IMR-90 (cell line): ENCODE measurements at regions not wholly inside any gene's neighbourhood (a gene's known extent, or its start where the extent isn't known, plus 50 kb on each side); places are given as distances from the start of the nearest gene placed in this dataset.

Experiments used
- ATAC-seq: fragments of 200-7000 bp; cut with Tn5 transposase; 2 replicates; pipeline ENCODE4 v1.9.1; 2020; ENCODE audit warnings: low read depth, mild to moderate bottlenecking, moderate library complexity
- BruUV-seq: library from RNA; stranded (reverse); fragments of 400-500 nt; replicated peaks from 2 replicates; lab custom pipeline; 2021; lab: Mats Ljungman, UMichigan
- CTCF ChIA-PET: fragments of 300-600 bp; formaldehyde crosslinking; extraction: SDS; loops from one replicate; lab custom pipeline; 2021; ENCODE audit warnings: antibody characterized with exemption; lab: Yijun Ruan, JAX
- POLR2A ChIA-PET: fragments of 300-600 bp; sonication (Branson Sonifier 250); formaldehyde crosslinking; loops from one replicate; lab custom pipeline; 2022; ENCODE audit warnings: antibody characterized with exemption; ENCODE audit not compliant: unreplicated experiment; lab: Charles Lee
- DNase-seq: peaks from one replicate; pipeline ENCODE4 v3.0.0; 2013
- H2AFZ ChIP-seq: replicated peaks from 2 replicates; pipeline ENCODE3; 2013; ENCODE audit warnings: low read length, mild to moderate bottlenecking; ENCODE audit not compliant: poor library complexity
- H2AK5ac ChIP-seq: 2 replicates; pipeline ENCODE4 v1.6.1; 2013; ENCODE audit warnings: low read depth, low read length, inconsistent platforms
- H2AK9ac ChIP-seq: replicated peaks from 2 replicates; pipeline ENCODE3; 2013; ENCODE audit warnings: mild to moderate bottlenecking, low read depth, low read length, moderate library complexity; ENCODE audit not compliant: poor library complexity
- H2BK120ac ChIP-seq: 2 replicates; pipeline ENCODE4 v1.6.1; 2013; ENCODE audit warnings: low read depth, low read length, inconsistent platforms
- H2BK15ac ChIP-seq: 3 replicates; pipeline ENCODE4 v1.6.1; 2013; ENCODE audit warnings: low read depth, low read length, inconsistent platforms
- H2BK20ac ChIP-seq: 2 replicates; pipeline ENCODE4 v1.6.1; 2013; ENCODE audit warnings: low read depth, mild to moderate bottlenecking, inconsistent platforms, low read length, moderate library complexity
- H2BK5ac ChIP-seq: 2 replicates; pipeline ENCODE4 v1.6.1; 2013; ENCODE audit warnings: mild to moderate bottlenecking, low read depth, low read length, inconsistent platforms; ENCODE audit not compliant: poor library complexity, severe bottlenecking
- H3K14ac ChIP-seq: replicated peaks from 2 replicates; pipeline ENCODE4 v1.6.1; 2013; ENCODE audit warnings: low read depth, low read length, inconsistent platforms
- H3K18ac ChIP-seq: 2 replicates; pipeline ENCODE4 v1.6.1; 2013; ENCODE audit warnings: low read depth, low read length, control low read depth
- H3K23ac ChIP-seq: 2 replicates; pipeline ENCODE4 v1.6.1; 2013; ENCODE audit warnings: low read depth, low read length, inconsistent platforms
- H3K27ac ChIP-seq: 2 replicates; pipeline ENCODE4 v1.5.1; 2013; ENCODE audit warnings: mild to moderate bottlenecking, control low read depth, low read length; ENCODE audit not compliant: insufficient read depth
- H3K27me3 ChIP-seq: 2 replicates; pipeline ENCODE4 v1.6.1; 2013; ENCODE audit warnings: low read length; ENCODE audit not compliant: control insufficient read depth, insufficient read depth
- H3K36me3 ChIP-seq: 2 replicates; pipeline ENCODE4 v1.6.1; 2013; ENCODE audit warnings: low read length, mixed read lengths; ENCODE audit not compliant: control insufficient read depth, insufficient read depth
- H3K4ac ChIP-seq: 2 replicates; pipeline ENCODE4 v1.6.1; 2013; ENCODE audit warnings: low read depth, low read length, inconsistent platforms
- H3K4me1 ChIP-seq: 2 replicates; pipeline ENCODE4 v1.6.1; 2013; ENCODE audit warnings: low read length, mixed read lengths; ENCODE audit not compliant: control insufficient read depth, insufficient read depth
- H3K4me2 ChIP-seq: 2 replicates; pipeline ENCODE4 v1.6.1; 2013; ENCODE audit warnings: low read depth, mild to moderate bottlenecking, control low read depth, low read length, moderate library complexity
- H3K4me3 ChIP-seq: 2 replicates; pipeline ENCODE4 v1.5.1; 2013; ENCODE audit warnings: low read depth, mild to moderate bottlenecking, control low read depth, low read length, moderate library complexity; ENCODE audit not compliant: insufficient read depth
- H3K56ac ChIP-seq: 2 replicates; pipeline ENCODE4 v1.6.1; 2013; ENCODE audit warnings: low read length, inconsistent platforms; ENCODE audit not compliant: insufficient read depth; ENCODE audit errors: extremely low read depth
- H3K79me1 ChIP-seq, 2 experiments: 2 replicates each; pipeline ENCODE4 v1.6.1; 2013; ENCODE audit warnings: low read length in 2 of 2, inconsistent platforms in 1 of 2, low read depth in 1 of 2
- H3K9ac ChIP-seq: 2 replicates; pipeline ENCODE4 v1.6.1; 2013; ENCODE audit warnings: low read depth, low read length, control low read depth
- H3K9me1 ChIP-seq: 2 replicates; pipeline ENCODE4 v1.6.1; 2013; ENCODE audit warnings: low read length, inconsistent platforms; ENCODE audit not compliant: insufficient read depth
- H3K9me3 ChIP-seq: 2 replicates; pipeline ENCODE4 v1.6.1; 2013; ENCODE audit warnings: low read length; ENCODE audit not compliant: control insufficient read depth, insufficient read depth
- H4K20me1 ChIP-seq: 2 replicates; pipeline ENCODE4 v1.6.1; 2013; ENCODE audit warnings: low read length, inconsistent platforms; ENCODE audit not compliant: insufficient read depth
- H4K5ac ChIP-seq: 2 replicates; pipeline ENCODE4 v1.6.1; 2013; ENCODE audit warnings: mild to moderate bottlenecking, low read depth, low read length, control low read depth
- H4K8ac ChIP-seq, 2 experiments: 2 replicates each; pipeline ENCODE4 v1.6.1; 2013; ENCODE audit warnings: low read depth in 2 of 2, low read length in 2 of 2, control low read depth in 1 of 2, inconsistent platforms in 1 of 2
- H4K91ac ChIP-seq: 2 replicates; pipeline ENCODE4 v1.6.1; 2013; ENCODE audit warnings: low read depth, low read length, inconsistent platforms; ENCODE audit not compliant: insufficient read depth
- CEBPB ChIP-seq: IDR thresholded peaks from 2 replicates; pipeline ENCODE4 v1.6.1; 2012; ENCODE audit warnings: low read depth, low read length, improper control_type of control experiment
- FOS ChIP-seq: fragments of 150-350 bp; IDR thresholded peaks from 2 replicates; pipeline ENCODE4 v1.6.1; 2016; ENCODE audit warnings: low read depth, low read length
- NFE2L2 ChIP-seq: fragments of 150-350 bp; IDR thresholded peaks from 2 replicates; pipeline ENCODE4 v1.6.1; 2016; ENCODE audit warnings: low read depth, mild to moderate bottlenecking, low read length
- SMC3 ChIP-seq: fragments of 150-350 bp; IDR thresholded peaks from 2 replicates; pipeline ENCODE4 v1.6.1; 2016; ENCODE audit warnings: low read depth, mild to moderate bottlenecking, antibody characterized with exemption, low read length, moderate library complexity
- dilution Hi-C: fragments of 300-500 bp; cut with HindIII; formaldehyde crosslinking; loops from one replicate; pipeline ENCODE4 v1.14.3; 2018; ENCODE audit warnings: low sequenced_read_pairs; ENCODE audit not compliant: unreplicated experiment
- in situ Hi-C: fragments of 300-500 bp; cut with MboI; formaldehyde crosslinking; loops from 3 replicates; pipeline ENCODE4 v1.14.3; 2019; ENCODE audit warnings: low sequenced_read_pairs, inconsistent platforms, mixed read lengths
- intact Hi-C: fragments of 100-400 bp; cut with micrococcal nuclease; formaldehyde crosslinking; loops from 2 replicates; pipeline ENCODE4 v1.10.0; 2022
- TF ChIP-seq, protein P1 (sequence below): fragments of 150-350 bp; IDR thresholded peaks from 2 replicates; pipeline ENCODE4 v1.6.1; 2016; ENCODE audit warnings: low read depth, mild to moderate bottlenecking, low read length, moderate library complexity, borderline replicate concordance

DNA sequence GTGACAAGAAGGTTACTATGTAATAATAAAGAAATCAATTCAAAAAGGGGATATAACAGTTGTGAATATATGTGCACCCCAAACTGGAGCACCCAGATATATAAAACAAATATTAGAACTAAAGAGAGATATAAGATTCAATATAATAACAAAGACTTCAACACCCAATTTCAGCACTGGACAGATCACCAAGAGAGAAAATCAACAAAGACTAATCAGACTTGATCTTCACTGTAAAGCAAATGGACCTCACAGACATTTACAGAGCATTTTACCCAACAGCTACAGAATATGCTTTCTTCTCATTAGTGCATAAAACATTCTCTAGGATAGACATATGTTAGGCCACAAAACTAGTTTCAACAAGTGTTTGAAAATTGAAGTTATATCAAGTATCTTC, 287.7 kb downstream of the DSC3 start:
- Histone ChIP-seq H3K27me3 (no peaks in the 10 kb centered on the region), H2AK5ac (no peak overlapping the region), H4K5ac (no peak overlapping the region), H2AFZ (no peak overlapping the region), H4K20me1 (no peaks in the 10 kb centered on the region), H3K14ac (no peak overlapping the region), H3K36me3 (no peaks in the 10 kb centered on the region), H3K4me3 (no peak overlapping the region), H3K18ac (no peak overlapping the region), H3K4me1 (no peaks in the 10 kb centered on the region), H3K4ac (no peak overlapping the region), H3K56ac (no peak overlapping the region), H3K4me2 (no peak overlapping the region), H4K8ac (no peak overlapping the region), H2BK15ac (no peak overlapping the region), H3K27ac (no peak overlapping the region), H3K9ac (no peak overlapping the region), H2AK9ac (no peak overlapping the region), H4K91ac (no peak overlapping the region), H2BK120ac (no peak overlapping the region), H3K79me1 (no peaks in the 10 kb centered on the region), H2BK5ac (no peak overlapping the region), H3K23ac (no peak overlapping the region), H2BK20ac (no peak overlapping the region), H3K9me1 (no peaks in the 10 kb centered on the region), H3K9me3 (peaks cover 9% of the 10 kb centered on the region)
- no TSS peak for BruUV-seq
- ATAC-seq = no peak
- in situ Hi-C loops = no loop called here
- ChIA-PET POLR2A (no interaction called here), CTCF (no interaction called here)
- no peak for TF ChIP-seq SMC3
- TF ChIP-seq FOS = no peak
- TF ChIP-seq, protein P1, sequence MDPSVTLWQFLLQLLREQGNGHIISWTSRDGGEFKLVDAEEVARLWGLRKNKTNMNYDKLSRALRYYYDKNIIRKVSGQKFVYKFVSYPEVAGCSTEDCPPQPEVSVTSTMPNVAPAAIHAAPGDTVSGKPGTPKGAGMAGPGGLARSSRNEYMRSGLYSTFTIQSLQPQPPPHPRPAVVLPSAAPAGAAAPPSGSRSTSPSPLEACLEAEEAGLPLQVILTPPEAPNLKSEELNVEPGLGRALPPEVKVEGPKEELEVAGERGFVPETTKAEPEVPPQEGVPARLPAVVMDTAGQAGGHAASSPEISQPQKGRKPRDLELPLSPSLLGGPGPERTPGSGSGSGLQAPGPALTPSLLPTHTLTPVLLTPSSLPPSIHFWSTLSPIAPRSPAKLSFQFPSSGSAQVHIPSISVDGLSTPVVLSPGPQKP = no peak
- TF ChIP-seq CEBPB = no peak
- TF ChIP-seq NFE2L2 = no peak
- intact Hi-C loops = no loop called here
- dilution Hi-C loops = no loop called here
- no peak for DNase-seq
